ENCODE measurements at regions not wholly inside any gene's neighbourhood (a gene's known extent, or its start where the extent isn't known, plus 50 kb on each side); places are given as distances from the start of the nearest gene placed in this dataset.

DNA sequence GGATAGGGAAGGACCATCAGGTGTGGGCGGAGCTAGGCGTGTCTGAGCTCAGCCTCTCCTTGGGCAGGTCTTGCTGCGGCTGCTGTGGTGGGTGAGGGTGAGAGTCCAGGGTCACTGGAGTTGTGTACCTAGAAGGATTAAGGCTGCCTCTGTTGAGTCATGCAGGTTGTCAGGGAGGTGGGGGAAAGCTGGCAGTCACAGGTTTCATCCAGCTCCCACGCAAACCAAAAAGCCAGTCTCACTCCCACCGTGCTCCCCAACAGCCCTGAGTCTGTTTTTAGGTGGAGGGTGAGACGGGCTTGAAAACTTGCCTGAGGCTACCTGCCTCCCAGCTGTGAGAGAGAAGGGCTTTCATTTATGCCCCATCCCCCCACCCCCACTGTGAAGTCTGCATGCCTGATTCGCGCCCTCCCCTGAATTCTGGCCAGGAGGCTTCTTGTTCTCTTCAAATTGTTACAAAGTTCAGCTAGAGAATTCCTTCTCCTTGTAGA lies 161.5 kb downstream of the MYLK4 start:
- Histone ChIP-seq H3K36me3 (ENCODE audit: control insufficient read depth, insufficient read depth, low read length) (no peaks in the 10 kb centered on the region), H3K27me3 (ENCODE audit: control insufficient read depth, insufficient read depth, low read length, poor library complexity, severe bottlenecking) (no peaks in the 10 kb centered on the region), H3K27ac (ENCODE audit: low read depth, low read length) (peak overlapping the region; percentile 24), H3K4me3 (ENCODE audit: low read length) (peak overlapping the region; percentile 59), H3K9ac (ENCODE audit: extremely low read depth, low read length, poor library complexity, severe bottlenecking) (peak overlapping the region; percentile 22), H3K4me1 (ENCODE audit: control insufficient read depth, insufficient read depth, low read length) (peaks cover 5% of the 10 kb centered on the region), H3K9me3 (ENCODE audit: control insufficient read depth, low read length) (peaks cover 14% of the 10 kb centered on the region)
- Mint-ChIP-seq H3K27ac (peak overlapping the region; percentile 91), H3K9me3 (peaks cover 52% of the 10 kb centered on the region), H3K4me1 (peaks cover 24% of the 10 kb centered on the region), H3K27me3 (ENCODE audit: insufficient read depth) (peaks cover 4% of the 10 kb centered on the region), H3K36me3 (ENCODE audit: low read depth) (peaks cover 6% of the 10 kb centered on the region), H3K4me3 (peak overlapping the region; percentile 39)
- DNase-seq = peak; percentile 76
- WGBS, 2 experiments (ENCODE audit: insufficient coverage in 1 of 2, insufficient read length in 1 of 2) = 50 to 72% methylated on average over 1 to 8 of the region's 8 CpGs
- TF ChIP-seq, protein P1, sequence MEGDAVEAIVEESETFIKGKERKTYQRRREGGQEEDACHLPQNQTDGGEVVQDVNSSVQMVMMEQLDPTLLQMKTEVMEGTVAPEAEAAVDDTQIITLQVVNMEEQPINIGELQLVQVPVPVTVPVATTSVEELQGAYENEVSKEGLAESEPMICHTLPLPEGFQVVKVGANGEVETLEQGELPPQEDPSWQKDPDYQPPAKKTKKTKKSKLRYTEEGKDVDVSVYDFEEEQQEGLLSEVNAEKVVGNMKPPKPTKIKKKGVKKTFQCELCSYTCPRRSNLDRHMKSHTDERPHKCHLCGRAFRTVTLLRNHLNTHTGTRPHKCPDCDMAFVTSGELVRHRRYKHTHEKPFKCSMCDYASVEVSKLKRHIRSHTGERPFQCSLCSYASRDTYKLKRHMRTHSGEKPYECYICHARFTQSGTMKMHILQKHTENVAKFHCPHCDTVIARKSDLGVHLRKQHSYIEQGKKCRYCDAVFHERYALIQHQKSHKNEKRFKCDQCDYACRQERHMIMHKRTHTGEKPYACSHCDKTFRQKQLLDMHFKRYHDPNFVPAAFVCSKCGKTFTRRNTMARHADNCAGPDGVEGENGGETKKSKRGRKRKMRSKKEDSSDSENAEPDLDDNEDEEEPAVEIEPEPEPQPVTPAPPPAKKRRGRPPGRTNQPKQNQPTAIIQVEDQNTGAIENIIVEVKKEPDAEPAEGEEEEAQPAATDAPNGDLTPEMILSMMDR (conservative IDR thresholded peaks at IDR 0.05) = no peak

DNA sequence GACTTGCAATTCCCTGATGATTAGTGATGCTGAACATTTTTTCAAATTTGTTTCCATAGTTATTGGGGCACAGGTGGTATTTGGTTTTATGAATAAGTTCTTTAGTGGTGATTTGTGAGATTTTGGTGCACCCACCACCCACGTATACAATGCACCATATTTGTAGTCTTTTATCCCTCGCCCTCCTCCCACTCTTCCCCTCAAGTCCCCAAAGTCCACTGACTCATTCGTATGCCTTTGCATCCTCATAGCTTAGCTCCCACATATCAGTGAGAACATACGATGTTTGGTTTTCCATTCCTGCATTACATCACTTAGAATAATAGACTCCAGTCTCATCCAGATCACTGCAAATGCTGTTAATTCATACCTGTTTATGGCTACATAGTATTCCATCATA lies 167.3 kb downstream of the MYLK4 start:
- Mint-ChIP-seq H3K36me3 (ENCODE audit: low read depth) (peaks cover 6% of the 10 kb centered on the region), H3K4me3 (no peak overlapping the region), H3K9me3 (peaks cover 41% of the 10 kb centered on the region), H3K27me3 (ENCODE audit: insufficient read depth) (no peaks in the 10 kb centered on the region), H3K4me1 (peaks cover 16% of the 10 kb centered on the region), H3K27ac (no peak overlapping the region)
- H3K9ac ChIP-seq (ENCODE audit: extremely low read depth, low read length, poor library complexity, severe bottlenecking) = no peak overlapping the region
- peaks cover 12% of the 10 kb centered on the region for H3K4me1 ChIP-seq (ENCODE audit: control insufficient read depth, insufficient read depth, low read length)
- H3K27ac ChIP-seq (ENCODE audit: low read depth, low read length) = no peak overlapping the region
- TF ChIP-seq, protein P1 (conservative IDR thresholded peaks at IDR 0.05) = no peak
- no peaks in the 10 kb centered on the region for H3K36me3 ChIP-seq (ENCODE audit: control insufficient read depth, insufficient read depth, low read length)
- no peaks in the 10 kb centered on the region for H3K27me3 ChIP-seq (ENCODE audit: control insufficient read depth, insufficient read depth, low read length, poor library complexity, severe bottlenecking)
- peaks cover 19% of the 10 kb centered on the region for H3K9me3 ChIP-seq (ENCODE audit: control insufficient read depth, low read length)
- no peak overlapping the region for H3K4me3 ChIP-seq (ENCODE audit: low read length)
- no peak for DNase-seq
- 70 to 75% methylated on average over 4 of the region's 4 CpGs for WGBS, 2 experiments (ENCODE audit: insufficient coverage in 1 of 2, insufficient read length in 1 of 2)

DNA sequence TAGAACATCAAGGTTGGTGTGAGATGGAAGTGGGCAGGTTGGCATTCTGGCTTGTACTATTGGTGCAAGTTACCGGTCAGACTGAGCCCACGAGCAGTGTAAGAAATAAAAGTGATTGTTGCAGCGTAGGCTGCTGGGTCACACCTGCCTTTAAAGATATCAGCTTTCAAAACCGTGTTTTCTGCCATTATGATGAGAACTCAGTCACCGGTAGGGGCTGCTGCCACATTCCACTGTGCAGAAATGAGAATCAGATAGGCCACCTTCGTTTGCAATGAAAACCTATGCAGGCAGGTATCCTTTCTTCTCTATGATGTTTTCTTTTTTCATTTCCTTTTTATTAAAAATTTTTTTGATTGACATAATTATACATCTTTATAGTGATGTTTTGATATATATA lies 168.5 kb downstream of the MYLK4 start:
- 91% methylated on average over 3 to 6 of the region's 6 CpGs for WGBS, 2 experiments (ENCODE audit: insufficient coverage in 1 of 2, insufficient read length in 1 of 2)
- Mint-ChIP-seq H3K9me3 (peaks cover 29% of the 10 kb centered on the region), H3K4me1 (peaks cover 16% of the 10 kb centered on the region), H3K4me3 (no peak overlapping the region), H3K27me3 (ENCODE audit: insufficient read depth) (no peaks in the 10 kb centered on the region), H3K36me3 (ENCODE audit: low read depth) (peaks cover 6% of the 10 kb centered on the region), H3K27ac (no peak overlapping the region)
- Histone ChIP-seq H3K4me1 (ENCODE audit: control insufficient read depth, insufficient read depth, low read length) (peaks cover 12% of the 10 kb centered on the region), H3K9ac (ENCODE audit: extremely low read depth, low read length, poor library complexity, severe bottlenecking) (no peak overlapping the region), H3K27me3 (ENCODE audit: control insufficient read depth, insufficient read depth, low read length, poor library complexity, severe bottlenecking) (no peaks in the 10 kb centered on the region), H3K4me3 (ENCODE audit: low read length) (no peak overlapping the region), H3K27ac (ENCODE audit: low read depth, low read length) (no peak overlapping the region), H3K9me3 (ENCODE audit: control insufficient read depth, low read length) (peaks cover 19% of the 10 kb centered on the region), H3K36me3 (ENCODE audit: control insufficient read depth, insufficient read depth, low read length) (no peaks in the 10 kb centered on the region)
- no peak for DNase-seq
- TF ChIP-seq, protein P1 (conservative IDR thresholded peaks at IDR 0.05) = no peak

Measured in endodermal cell (in vitro differentiated cells).